Stimulated activated CD8-positive, alpha-beta memory T cell treated with anti-CD3 and anti-CD28 coated beads, Interleukin-15, amount 100 ng/mL, for 48 hours (primary cell): ENCODE measurements at regions not wholly inside any gene's neighbourhood (a gene's known extent, or its start where the extent isn't known, plus 50 kb on each side); places are given as distances from the start of the nearest gene placed in this dataset.

ENCODE experiments used
- DNase-seq, 2 donors: peaks; one replicate each; pipeline ENCODE4 v3.0.0-alpha.2; 2020; ENCODE audit warnings: low read depth in 2 of 2

- no peak for DNase-seq
Measured at GRCh38 chr16:64540434-64540833, 581.4 kb downstream of the CDH11 start.

GRCh38 chr16:64539811-64540371, 582.0 kb downstream of the CDH11 start:
- DNase-seq, result no peak

- DNase-seq, result no peak
Measured at GRCh38 chr16:64534180-64534780, 587.6 kb downstream of the CDH11 start.

GRCh38 chr16:64532691-64533090, 589.2 kb downstream of the CDH11 start:
- DNase-seq, result no peak

GRCh38 chr16:64532117-64532516, 589.7 kb downstream of the CDH11 start:
- no peak for DNase-seq

GRCh38 chr16:64531401-64531800, 590.5 kb downstream of the CDH11 start:
- DNase-seq, result no peak

GRCh38 chr16:64522548-64522947, 599.3 kb downstream of the CDH11 start:
- no peak for DNase-seq

GRCh38 chr16:64513871-64514270, 608.0 kb downstream of the CDH11 start:
- DNase-seq, result no peak

- DNase-seq, result no peak
Measured at GRCh38 chr16:64507240-64508024, 614.4 kb downstream of the CDH11 start.

GRCh38 chr16:64499211-64499610, 622.7 kb downstream of the CDH11 start:
- no peak for DNase-seq

- no peak for DNase-seq
Measured at GRCh38 chr16:64498363-64498762, 623.5 kb downstream of the CDH11 start.

GRCh38 chr16:64493709-64494108, 628.2 kb downstream of the CDH11 start:
- DNase-seq, result no peak

- no peak for DNase-seq
Measured at GRCh38 chr16:64489449-64489848, 632.4 kb downstream of the CDH11 start.

GRCh38 chr16:64486561-64486960, 635.3 kb downstream of the CDH11 start:
- DNase-seq, result no peak

- DNase-seq, result no peak
Measured at GRCh38 chr16:64481497-64481896, 640.4 kb downstream of the CDH11 start.

- no peak for DNase-seq
Measured at GRCh38 chr16:64478252-64478906, 643.5 kb downstream of the CDH11 start.

GRCh38 chr16:64475627-64476351, 646.1 kb downstream of the CDH11 start:
- DNase-seq, result no peak

- no peak for DNase-seq
Measured at GRCh38 chr16:64470916-64471315, 650.9 kb downstream of the CDH11 start.

- no peak for DNase-seq
Measured at GRCh38 chr16:64469906-64470702, 651.8 kb downstream of the CDH11 start.

GRCh38 chr16:64469351-64469750, 652.5 kb downstream of the CDH11 start:
- no peak for DNase-seq

GRCh38 chr16:64468515-64469090, 653.3 kb downstream of the CDH11 start:
- no peak for DNase-seq
